ENCODE measurements at regions not wholly inside any gene's neighbourhood (a gene's known extent, or its start where the extent isn't known, plus 50 kb on each side); places are given as distances from the start of the nearest gene placed in this dataset.

- no peak for DNase-seq
Measured at GRCh38 chr16:79497606-79498350, 102.8 kb downstream of the MAF start.

- DNase-seq: no peak
Measured at GRCh38 chr16:79493911-79494310, 106.6 kb downstream of the MAF start.

- DNase-seq: no peak
Measured at GRCh38 chr16:79492036-79492435, 108.5 kb downstream of the MAF start.

- no peak for DNase-seq
Measured at GRCh38 chr16:79485020-79485419, 115.5 kb downstream of the MAF start.

- no peak for DNase-seq
Measured at GRCh38 chr16:79484237-79484636, 116.3 kb downstream of the MAF start.

GRCh38 chr16:79483336-79483735, 117.2 kb downstream of the MAF start:
- no peak for DNase-seq

- no peak for DNase-seq
Measured at GRCh38 chr16:79482011-79482410, 118.5 kb downstream of the MAF start.

- no peak for DNase-seq
Measured at GRCh38 chr16:79480929-79481328, 119.6 kb downstream of the MAF start.

GRCh38 chr16:79480056-79480455, 120.5 kb downstream of the MAF start:
- DNase-seq: no peak

- no peak for DNase-seq
Measured at GRCh38 chr16:79476580-79476979, 124.0 kb downstream of the MAF start.

GRCh38 chr16:79475841-79476240, 124.7 kb downstream of the MAF start:
- no peak for DNase-seq

GRCh38 chr16:79473456-79473855, 127.1 kb downstream of the MAF start:
- DNase-seq: no peak

GRCh38 chr16:79472426-79472825, 128.1 kb downstream of the MAF start:
- no peak for DNase-seq

GRCh38 chr16:79469999-79470398, 130.5 kb downstream of the MAF start:
- DNase-seq: no peak

GRCh38 chr16:79468631-79469030, 131.9 kb downstream of the MAF start:
- DNase-seq: no peak

GRCh38 chr16:79468121-79468552, 132.4 kb downstream of the MAF start:
- DNase-seq: no peak

GRCh38 chr16:79466111-79466510, 134.4 kb downstream of the MAF start:
- no peak for DNase-seq

GRCh38 chr16:79463841-79464240, 136.7 kb downstream of the MAF start:
- no peak for DNase-seq

- DNase-seq: no peak
Measured at GRCh38 chr16:79456036-79456435, 144.5 kb downstream of the MAF start.

GRCh38 chr16:79452671-79453070, 147.9 kb downstream of the MAF start:
- DNase-seq: no peak

GRCh38 chr16:79451196-79451816, 149.2 kb downstream of the MAF start:
- no peak for DNase-seq

GRCh38 chr16:79449900-79450299, 150.6 kb downstream of the MAF start:
- DNase-seq: no peak

- DNase-seq: no peak
Measured at GRCh38 chr16:79449067-79449769, 151.3 kb downstream of the MAF start.

GRCh38 chr16:79444572-79444971, 156.0 kb downstream of the MAF start:
- DNase-seq: no peak
